Keratinocyte (primary cell): ENCODE measurements at regions not wholly inside any gene's neighbourhood (a gene's known extent, or its start where the extent isn't known, plus 50 kb on each side); places are given as distances from the start of the nearest gene placed in this dataset.

ENCODE experiments used
- DNase-seq: peaks from one replicate; pipeline ENCODE4 v3.0.0-alpha.2; 2011; ENCODE audit warnings: low read depth, missing footprints, low spot score
- FAIRE-seq: peaks from 2 replicates; lab custom pipeline; 2011; peaks lifted over from hg19 to GRCh38; lab: Jason Lieb, UNC
- H2AFZ ChIP-seq: 2 replicates; pipeline ENCODE4 v1.6.0; 2012; ENCODE audit warnings: low read length, control low read depth, inconsistent platforms; ENCODE audit not compliant: control insufficient read depth
- H3K27ac ChIP-seq: 2 replicates; pipeline ENCODE4 v1.5.1; 2011; ENCODE audit warnings: low read length; ENCODE audit not compliant: control insufficient read depth, insufficient read depth
- H3K27me3 ChIP-seq: 3 replicates; pipeline ENCODE4 v1.6.0; 2011; ENCODE audit warnings: low read length; ENCODE audit not compliant: control insufficient read depth, insufficient read depth; ENCODE audit errors: extremely low read depth
- H3K36me3 ChIP-seq, 2 experiments: 2 replicates in 1 of 2; 3 replicates in 1 of 2; pipeline ENCODE4 v1.5.1; 2011; ENCODE audit warnings: low read length in 2 of 2, mild to moderate bottlenecking in 1 of 2; ENCODE audit not compliant: control insufficient read depth in 2 of 2, insufficient read depth in 2 of 2; ENCODE audit errors: extremely low read depth in 1 of 2
- H3K4me1 ChIP-seq: 3 replicates; pipeline ENCODE4 v1.5.1; 2011; ENCODE audit warnings: low read length; ENCODE audit not compliant: control insufficient read depth, insufficient read depth; ENCODE audit errors: extremely low read depth
- H3K4me2 ChIP-seq: 3 replicates; pipeline ENCODE4 v1.6.0; 2011; ENCODE audit warnings: low read depth, low read length; ENCODE audit not compliant: control insufficient read depth, insufficient read depth; ENCODE audit errors: extremely low read depth
- H3K4me3 ChIP-seq, 3 experiments: fragments of 200-600 bp in 1 of 3; sonication (generic) in 1 of 3; 2 replicates in 2 of 3; 3 replicates in 1 of 3; pipeline ENCODE4 v1.5.1; 2011 to 2016; ENCODE audit warnings: low read length in 3 of 3, mild to moderate bottlenecking in 3 of 3, control low read depth in 2 of 3, inconsistent platforms in 1 of 3, low read depth in 1 of 3, mixed read lengths in 1 of 3, mixed run types in 1 of 3, moderate library complexity in 1 of 3; ENCODE audit not compliant: control insufficient read depth in 2 of 3, insufficient read depth in 2 of 3; ENCODE audit errors: extremely low read depth in 1 of 3
- H3K79me2 ChIP-seq: 2 replicates; pipeline ENCODE4 v1.6.0; 2012; ENCODE audit warnings: low read length; ENCODE audit not compliant: control insufficient read depth, insufficient read depth
- H3K9ac ChIP-seq: 3 replicates; pipeline ENCODE4 v1.6.0; 2011; ENCODE audit warnings: low read length; ENCODE audit not compliant: control insufficient read depth, insufficient read depth; ENCODE audit errors: extremely low read depth
- H3K9me1 ChIP-seq: 3 replicates; pipeline ENCODE4 v1.6.0; 2011; ENCODE audit warnings: low read length; ENCODE audit not compliant: control insufficient read depth, insufficient read depth; ENCODE audit errors: extremely low read depth
- H3K9me3 ChIP-seq: 2 replicates; pipeline ENCODE4 v1.5.1; 2012; ENCODE audit warnings: low read depth, low read length; ENCODE audit not compliant: control insufficient read depth
- H4K20me1 ChIP-seq: 3 replicates; pipeline ENCODE4 v1.6.0; 2011; ENCODE audit warnings: low read length; ENCODE audit not compliant: control insufficient read depth, insufficient read depth; ENCODE audit errors: extremely low read depth
- CTCF ChIP-seq, 3 experiments: IDR thresholded peaks in 1 of 3; conservative IDR thresholded peaks in 1 of 3; optimal IDR thresholded peaks in 1 of 3; 2 replicates in 2 of 3; 3 replicates in 1 of 3; pipeline versions ENCODE3 to v1.5.1; 2011; ENCODE audit warnings: low read length in 3 of 3, mild to moderate bottlenecking in 3 of 3, moderate library complexity in 2 of 3, control low read depth in 1 of 3, inconsistent platforms in 1 of 3; ENCODE audit not compliant: insufficient read depth in 2 of 3; ENCODE audit errors: extremely low read depth in 1 of 3
- EZH2 ChIP-seq: IDR thresholded peaks from one replicate; pipeline ENCODE4 v1.6.1; 2012; ENCODE audit warnings: inconsistent platforms, mild to moderate bottlenecking, low read length, moderate library complexity
- dilution Hi-C: fragments of 300-500 bp; cut with MboI; formaldehyde crosslinking; loops from one replicate; pipeline ENCODE4 v1.7.0; 2020; ENCODE audit warnings: low sequenced_read_pairs; ENCODE audit not compliant: extremely low pct_ligation_motif_present

- Histone ChIP-seq H3K79me2 (no peaks in the 10 kb centered on the region), H3K4me2 (no peak overlapping the region), H3K36me3 (no peaks in the 10 kb centered on the region), H2AFZ (no peak overlapping the region), H3K27me3 (no peaks in the 10 kb centered on the region), H3K4me1 (no peaks in the 10 kb centered on the region), H3K9ac (no peak overlapping the region), H4K20me1 (no peaks in the 10 kb centered on the region), H3K9me3 (no peaks in the 10 kb centered on the region), H3K9me1 (no peaks in the 10 kb centered on the region), H3K4me3 (no peak overlapping the region), H3K27ac (no peak overlapping the region)
- dilution Hi-C loops: no loop called here
- no peak for FAIRE-seq
- no peak for TF ChIP-seq EZH2
- TF ChIP-seq CTCF (optimal IDR thresholded peaks at IDR 0.05 in 1 of 3, IDR thresholded peaks at IDR 0.05 in 1 of 3, conservative IDR thresholded peaks at IDR 0.05 in 1 of 3; ENCODE audit: extremely low read depth in 1 of 3, insufficient read depth in 2 of 3, low read length in 3 of 3): no peak
- DNase-seq: no peak
These were observed 752.1 kb upstream of the POM121L12 start for GRCh38 chr7:52283335-52283734.

- Histone ChIP-seq H2AFZ (no peak overlapping the region), H3K27me3 (no peaks in the 10 kb centered on the region), H3K9ac (no peak overlapping the region), H4K20me1 (no peaks in the 10 kb centered on the region), H3K79me2 (no peaks in the 10 kb centered on the region), H3K9me1 (no peaks in the 10 kb centered on the region), H3K4me1 (no peaks in the 10 kb centered on the region), H3K27ac (no peak overlapping the region), H3K4me3 (no peak overlapping the region), H3K4me2 (no peak overlapping the region), H3K9me3 (no peaks in the 10 kb centered on the region), H3K36me3 (no peaks in the 10 kb centered on the region)
- DNase-seq (no peak), FAIRE-seq (no peak)
- dilution Hi-C loops: no loop called here
- TF ChIP-seq EZH2: no peak
These were observed 761.5 kb upstream of the POM121L12 start for GRCh38 chr7:52273685-52274610.
